AG10803 (cell line): ENCODE measurements at regions not wholly inside any gene's neighbourhood (a gene's known extent, or its start where the extent isn't known, plus 50 kb on each side); places are given as distances from the start of the nearest gene placed in this dataset.
"Not testable (repeated sequence)": the region's sequence is repeated elsewhere in the genome, so short reads cannot be mapped to it uniquely, and the experiment has no call there.

Source experiments
- DNase-seq: peaks from one replicate; pipeline ENCODE4 v3.0.0; 2010; ENCODE audit warnings: low read depth
- H3K4me3 ChIP-seq: 2 replicates; pipeline ENCODE4 v1.5.1; 2011; ENCODE audit warnings: mild to moderate bottlenecking, low read length, control low read depth
- TF ChIP-seq, protein P1 (sequence below): conservative IDR thresholded peaks from 2 replicates; pipeline ENCODE4 v1.5.1; 2011; ENCODE audit warnings: mild to moderate bottlenecking, low read length, control low read depth, inconsistent platforms

- no peak for DNase-seq
- no peak overlapping the region for H3K4me3 ChIP-seq
- TF ChIP-seq, protein P1, sequence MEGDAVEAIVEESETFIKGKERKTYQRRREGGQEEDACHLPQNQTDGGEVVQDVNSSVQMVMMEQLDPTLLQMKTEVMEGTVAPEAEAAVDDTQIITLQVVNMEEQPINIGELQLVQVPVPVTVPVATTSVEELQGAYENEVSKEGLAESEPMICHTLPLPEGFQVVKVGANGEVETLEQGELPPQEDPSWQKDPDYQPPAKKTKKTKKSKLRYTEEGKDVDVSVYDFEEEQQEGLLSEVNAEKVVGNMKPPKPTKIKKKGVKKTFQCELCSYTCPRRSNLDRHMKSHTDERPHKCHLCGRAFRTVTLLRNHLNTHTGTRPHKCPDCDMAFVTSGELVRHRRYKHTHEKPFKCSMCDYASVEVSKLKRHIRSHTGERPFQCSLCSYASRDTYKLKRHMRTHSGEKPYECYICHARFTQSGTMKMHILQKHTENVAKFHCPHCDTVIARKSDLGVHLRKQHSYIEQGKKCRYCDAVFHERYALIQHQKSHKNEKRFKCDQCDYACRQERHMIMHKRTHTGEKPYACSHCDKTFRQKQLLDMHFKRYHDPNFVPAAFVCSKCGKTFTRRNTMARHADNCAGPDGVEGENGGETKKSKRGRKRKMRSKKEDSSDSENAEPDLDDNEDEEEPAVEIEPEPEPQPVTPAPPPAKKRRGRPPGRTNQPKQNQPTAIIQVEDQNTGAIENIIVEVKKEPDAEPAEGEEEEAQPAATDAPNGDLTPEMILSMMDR = no peak
These were observed 105.6 kb upstream of the ALDH3B2 start for GRCh38 chr11:67780056-67780455.

DNA sequence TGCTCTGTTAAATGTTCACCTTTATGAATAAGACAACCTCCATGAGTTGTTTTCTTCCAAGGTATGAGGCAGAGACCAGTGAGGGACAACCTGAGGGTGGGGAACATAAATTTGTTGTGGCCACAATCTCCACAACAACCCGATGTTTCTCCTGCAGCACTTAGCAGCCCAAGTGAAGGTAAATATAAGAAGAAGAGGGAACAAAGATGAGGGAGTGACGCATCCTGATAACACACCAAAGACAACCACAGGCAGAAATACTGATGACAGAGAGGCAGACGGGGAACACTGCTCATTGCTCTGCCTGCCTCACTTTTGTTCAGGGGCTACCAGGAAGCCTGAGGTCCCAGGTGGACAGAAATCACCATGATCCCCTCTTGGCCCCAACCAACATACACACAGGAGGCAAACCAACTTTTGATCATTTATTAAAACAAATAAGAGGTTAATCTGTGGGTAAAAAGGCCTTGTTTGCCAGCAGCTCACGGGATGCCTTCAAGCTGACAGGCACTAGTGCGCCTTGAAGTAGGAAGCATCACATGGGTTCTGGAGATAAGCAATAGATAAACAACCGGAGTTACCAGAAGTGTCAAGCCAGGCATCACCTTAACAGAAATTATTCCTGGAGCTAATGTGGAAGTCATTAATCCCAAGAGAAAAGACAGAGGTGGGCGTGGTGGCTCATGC, 104.9 kb upstream of the ALDH3B2 start:
- DNase-seq, H3K4me3 ChIP-seq: not testable (repeated sequence)

GRCh38 chr11:67776852-67777520, 102.6 kb upstream of the ALDH3B2 start:
- peak; percentile 3 for DNase-seq
- TF ChIP-seq, protein P1 = no peak
- no peak overlapping the region for H3K4me3 ChIP-seq

DNA sequence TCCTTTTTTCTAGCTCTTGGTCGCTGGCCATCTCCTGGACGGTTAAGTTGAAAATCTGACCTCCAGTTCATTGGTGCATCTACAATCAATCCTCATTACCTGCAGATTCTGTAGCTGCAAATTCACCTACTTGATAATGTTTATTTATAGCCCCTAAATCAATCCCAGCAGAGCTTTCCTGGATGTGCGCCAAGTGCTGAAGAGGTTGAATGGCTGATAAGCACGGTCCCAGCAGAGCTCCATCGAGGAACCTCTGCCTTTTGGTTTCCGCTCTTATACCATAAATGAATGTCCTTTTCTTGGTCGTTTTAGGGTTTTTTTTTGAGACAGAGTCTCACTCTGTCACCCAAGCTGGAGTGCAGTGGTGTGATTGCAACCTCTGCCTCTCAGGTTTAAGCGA, 99.8 kb upstream of the ALDH3B2 start:
- not testable (repeated sequence) for H3K4me3 ChIP-seq, DNase-seq

DNA sequence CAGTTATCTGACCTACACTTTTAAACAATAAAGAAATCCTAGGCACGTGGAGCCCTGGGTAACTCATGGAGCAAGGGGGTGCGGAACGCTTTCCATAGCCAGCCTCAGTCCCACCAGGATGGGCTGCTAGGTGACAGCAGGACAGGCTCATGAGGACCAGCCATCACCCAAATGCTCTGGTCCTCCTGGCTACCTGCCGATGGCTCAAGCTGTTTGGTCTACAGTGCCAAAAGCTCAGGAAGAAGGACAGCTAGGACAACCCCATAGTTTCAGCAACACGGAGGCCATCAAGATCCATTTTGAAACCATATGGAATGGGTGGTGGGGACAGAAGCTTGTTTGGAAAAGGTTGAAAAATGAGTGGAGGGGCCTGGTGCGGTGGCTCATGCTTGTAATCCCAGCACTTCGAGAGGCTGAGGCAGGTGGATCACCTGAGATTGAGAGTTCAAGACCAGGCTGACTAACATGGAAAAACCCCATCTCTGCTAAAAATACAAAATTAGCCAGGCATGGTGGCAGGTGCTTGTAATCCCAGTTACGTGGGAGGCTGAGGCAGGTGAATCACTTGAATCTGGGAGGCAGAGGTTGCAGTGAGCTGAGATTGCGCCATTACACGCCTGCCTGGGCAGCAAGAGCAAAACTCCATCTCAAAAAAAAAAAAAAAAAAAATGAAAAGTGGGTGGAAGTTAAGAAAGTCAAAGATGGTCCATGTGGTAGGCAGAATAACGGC, 93.7 kb upstream of the ALDH3B2 start:
- DNase-seq, H3K4me3 ChIP-seq: not testable (repeated sequence)

DNA sequence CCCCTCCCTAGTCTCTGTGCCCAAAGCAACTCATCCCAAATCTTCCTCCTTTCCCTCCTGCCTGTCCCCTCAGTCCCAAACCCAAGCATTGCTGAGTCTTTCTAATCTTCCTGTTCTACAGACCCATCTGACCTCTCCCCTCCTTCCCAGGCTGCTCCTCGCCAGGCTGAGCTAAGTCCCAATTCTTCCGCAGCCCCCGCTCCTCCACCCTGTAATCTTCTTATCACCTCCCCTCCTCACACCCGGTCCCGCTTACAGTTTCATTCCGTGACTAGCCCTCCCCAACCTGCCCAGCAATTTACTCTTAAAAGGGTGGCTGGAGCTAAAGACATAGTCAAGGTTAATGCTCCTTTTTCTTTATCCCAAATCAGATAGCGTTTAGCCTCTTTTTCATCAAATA, 86.8 kb upstream of the ALDH3B2 start:
- not testable (repeated sequence) for DNase-seq, H3K4me3 ChIP-seq

GRCh38 chr11:67759321-67759720, 84.9 kb upstream of the ALDH3B2 start:
- DNase-seq, H3K4me3 ChIP-seq: not testable (repeated sequence)

GRCh38 chr11:67758467-67758866, 84.0 kb upstream of the ALDH3B2 start:
- DNase-seq, H3K4me3 ChIP-seq: not testable (repeated sequence)

- not testable (repeated sequence) for H3K4me3 ChIP-seq, DNase-seq
These were observed 83.6 kb upstream of the ALDH3B2 start for GRCh38 chr11:67758009-67758408.

DNA sequence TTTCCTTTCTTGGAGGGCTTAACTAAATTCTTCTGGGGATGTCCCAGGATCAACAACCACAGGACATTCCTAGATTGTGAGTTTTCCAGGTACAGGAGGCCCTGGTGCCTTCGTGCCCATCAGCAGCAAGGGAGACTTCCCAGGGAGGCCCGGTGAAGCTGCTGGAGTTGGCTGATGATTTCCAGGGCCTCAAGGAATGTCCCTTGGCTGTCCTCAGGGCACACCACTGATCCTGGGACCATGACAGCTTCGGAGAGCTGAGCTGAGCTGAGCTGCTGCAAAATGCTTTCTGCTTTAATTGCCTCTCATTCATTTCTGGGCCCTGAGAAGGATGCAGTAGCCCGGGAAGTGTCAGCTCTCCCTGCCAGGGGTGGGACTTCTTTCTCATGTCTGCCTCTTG, 79.4 kb upstream of the ALDH3B2 start:
- H3K4me3 ChIP-seq, DNase-seq: not testable (repeated sequence)

GRCh38 chr11:67745181-67745726, 70.8 kb upstream of the ALDH3B2 start:
- no peak for DNase-seq
- TF ChIP-seq, protein P1 = no peak
- H3K4me3 ChIP-seq = no peak overlapping the region

- DNase-seq, H3K4me3 ChIP-seq: not testable (repeated sequence)
These were observed 69.8 kb upstream of the ALDH3B2 start for GRCh38 chr11:67744231-67744630.

DNA sequence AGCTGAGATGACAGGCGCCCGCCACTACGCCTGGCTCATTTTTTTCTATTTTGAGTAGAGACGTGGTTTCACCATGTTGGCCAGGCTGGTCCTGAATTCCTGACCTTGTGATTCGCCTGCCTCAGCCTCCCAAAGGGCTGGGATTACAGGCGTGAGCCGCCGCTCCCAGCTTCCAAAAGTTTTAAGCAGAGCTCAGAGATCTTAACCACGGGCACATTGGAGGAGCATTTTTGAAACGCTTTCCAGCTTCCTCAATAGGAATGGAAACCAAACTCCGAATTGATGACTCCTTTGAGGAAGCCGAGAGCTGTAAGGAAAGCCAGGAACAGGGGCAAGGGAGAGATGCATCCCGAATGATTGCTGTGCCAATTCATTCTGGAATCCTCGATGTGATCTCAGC, 63.8 kb upstream of the ALDH3B2 start:
- not testable (repeated sequence) for H3K4me3 ChIP-seq, DNase-seq

DNA sequence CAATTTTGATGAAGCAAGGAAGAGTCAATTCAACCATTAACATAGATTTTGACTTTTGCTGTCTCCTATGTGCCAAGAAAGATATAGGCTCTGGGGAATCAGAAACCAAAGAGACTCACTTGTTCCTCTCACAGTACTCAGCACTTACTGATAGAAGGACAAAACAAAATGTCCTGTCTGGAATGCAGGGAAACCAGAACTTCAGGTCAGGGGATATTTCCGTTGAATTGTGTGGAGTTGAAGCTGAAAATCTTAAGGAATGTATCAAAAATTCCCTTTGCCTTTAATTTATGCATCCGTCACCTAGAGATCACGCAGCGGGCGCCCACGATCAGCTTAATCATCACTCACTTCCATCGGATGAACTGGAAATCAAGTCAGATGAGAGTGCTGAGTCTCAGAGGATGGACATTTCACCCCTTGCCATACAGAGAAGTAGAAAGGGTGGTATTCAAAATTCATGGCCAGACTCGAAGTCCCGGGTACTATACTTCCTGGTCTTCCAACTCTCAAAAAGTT, 63.2 kb upstream of the ALDH3B2 start:
- H3K4me3 ChIP-seq, DNase-seq: not testable (repeated sequence)
